ENCODE measurements at regions not wholly inside any gene's neighbourhood (a gene's known extent, or its start where the extent isn't known, plus 50 kb on each side); places are given as distances from the start of the nearest gene placed in this dataset.

- Histone ChIP-seq H3K9me3 (ENCODE audit: low read depth, low read length, poor library complexity, severe bottlenecking) (no peaks in the 10 kb centered on the region), H3K4me1 (ENCODE audit: insufficient read depth, low read length, poor library complexity, severe bottlenecking) (no peaks in the 10 kb centered on the region), H3K4me3 (ENCODE audit: low read depth, low read length, poor library complexity, severe bottlenecking) (no peak overlapping the region), H3K27ac (ENCODE audit: low read depth, low read length, poor library complexity, severe bottlenecking) (no peak overlapping the region), H3K27me3 (replicated peaks; ENCODE audit: insufficient read depth, low read depth, low read length, poor library complexity) (no peaks in the 10 kb centered on the region), H3K36me3 (ENCODE audit: insufficient read depth, low read length, poor library complexity, severe bottlenecking) (no peaks in the 10 kb centered on the region)
- ChIA-PET CTCF (no interaction called here), POLR2A (ENCODE audit: low non-redundant PET) (interaction anchor here (0.8 kb wide), 1 partner anchor 289 kb away, joined by 3 read pairs; no protein-coding TSS in a partner anchor)
- intact Hi-C loops (cut with micrococcal nuclease; ENCODE audit: unreplicated experiment): no loop called here
- DNase-seq (ENCODE audit: low spot score): no peak
- no peak for TF ChIP-seq EZH2 (IDR thresholded peaks at IDR 0.05; ENCODE audit: borderline replicate concordance, low read depth, low read length, poor library complexity, severe bottlenecking)
- no peak for TF ChIP-seq CTCF (conservative IDR thresholded peaks at IDR 0.05; ENCODE audit: low read depth, low read length)
- no TSS peak for BruUV-seq (replicated peaks)
These were observed 278.9 kb upstream of the ATP11B start for GRCh38 chr3:182514236-182514964.

- no TSS peak for BruUV-seq (replicated peaks)
- intact Hi-C loops (cut with micrococcal nuclease; ENCODE audit: unreplicated experiment): no loop called here
- ChIA-PET POLR2A (ENCODE audit: low non-redundant PET) (no interaction called here), CTCF (no interaction called here)
- Histone ChIP-seq H3K4me1 (ENCODE audit: insufficient read depth, low read length, poor library complexity, severe bottlenecking) (no peaks in the 10 kb centered on the region), H3K9me3 (ENCODE audit: low read depth, low read length, poor library complexity, severe bottlenecking) (no peaks in the 10 kb centered on the region), H3K4me3 (ENCODE audit: low read depth, low read length, poor library complexity, severe bottlenecking) (no peak overlapping the region), H3K36me3 (ENCODE audit: insufficient read depth, low read length, poor library complexity, severe bottlenecking) (no peaks in the 10 kb centered on the region), H3K27ac (ENCODE audit: low read depth, low read length, poor library complexity, severe bottlenecking) (no peak overlapping the region), H3K27me3 (replicated peaks; ENCODE audit: insufficient read depth, low read depth, low read length, poor library complexity) (no peaks in the 10 kb centered on the region)
- no peak for TF ChIP-seq CTCF (conservative IDR thresholded peaks at IDR 0.05; ENCODE audit: low read depth, low read length)
- DNase-seq (ENCODE audit: low spot score): no peak
These were observed 276.5 kb upstream of the ATP11B start for GRCh38 chr3:182516597-182517336.

GRCh38 chr3:182519569-182519968, 273.7 kb upstream of the ATP11B start:
- Histone ChIP-seq H3K27ac (ENCODE audit: low read depth, low read length, poor library complexity, severe bottlenecking) (no peak overlapping the region), H3K36me3 (ENCODE audit: insufficient read depth, low read length, poor library complexity, severe bottlenecking) (no peaks in the 10 kb centered on the region), H3K4me1 (ENCODE audit: insufficient read depth, low read length, poor library complexity, severe bottlenecking) (no peaks in the 10 kb centered on the region), H3K4me3 (ENCODE audit: low read depth, low read length, poor library complexity, severe bottlenecking) (no peak overlapping the region), H3K9me3 (ENCODE audit: low read depth, low read length, poor library complexity, severe bottlenecking) (no peaks in the 10 kb centered on the region), H3K27me3 (replicated peaks; ENCODE audit: insufficient read depth, low read depth, low read length, poor library complexity) (no peaks in the 10 kb centered on the region)
- TF ChIP-seq EZH2 (IDR thresholded peaks at IDR 0.05; ENCODE audit: borderline replicate concordance, low read depth, low read length, poor library complexity, severe bottlenecking) (no peak), CTCF (conservative IDR thresholded peaks at IDR 0.05; ENCODE audit: low read depth, low read length) (no peak)
- DNase-seq (ENCODE audit: low spot score): no peak
- ChIA-PET CTCF (no interaction called here), POLR2A (ENCODE audit: low non-redundant PET) (no interaction called here)
- no TSS peak for BruUV-seq (replicated peaks)
- intact Hi-C loops (cut with micrococcal nuclease; ENCODE audit: unreplicated experiment): no loop called here
